MCF 10A (cell line): ENCODE measurements at regions not wholly inside any gene's neighbourhood (a gene's known extent, or its start where the extent isn't known, plus 50 kb on each side); places are given as distances from the start of the nearest gene placed in this dataset.

Experiments
- BruUV-seq: library from RNA; stranded (reverse); fragments of 400-500 nt; replicated peaks from 2 replicates; lab custom pipeline; 2021; lab: Mats Ljungman, UMichigan
- CTCF ChIA-PET: fragments of 300-600 bp; sonication (Branson Sonifier 250); formaldehyde crosslinking; extraction: SDS; loops from one replicate; lab custom pipeline; 2021; ENCODE audit warnings: antibody characterized with exemption, inconsistent platforms; lab: Yijun Ruan, JAX
- POLR2A ChIA-PET: fragments of 300-600, 350-650 bp; sonication (Branson Sonifier 250); formaldehyde crosslinking; extraction: SDS; loops from one replicate; lab custom pipeline; 2020; ENCODE audit warnings: antibody characterized with exemption, inconsistent platforms; lab: Yijun Ruan, JAX
- DNase-seq: peaks from one replicate; pipeline ENCODE4 v3.0.0-alpha.2; 2018; ENCODE audit not compliant: unreplicated experiment
- H3K27ac Mint-ChIP-seq: one replicate; pipeline ENCODE4 v1.8.0; 2022; ENCODE audit warnings: mild to moderate bottlenecking, low read depth, mixed read lengths; ENCODE audit not compliant: unreplicated experiment
- H3K27me3 Mint-ChIP-seq: one replicate; pipeline ENCODE4 v1.8.0; 2022; ENCODE audit warnings: mixed read lengths; ENCODE audit not compliant: insufficient read depth, unreplicated experiment
- H3K36me3 Mint-ChIP-seq: one replicate; pipeline ENCODE4 v1.8.0; 2022; ENCODE audit warnings: mild to moderate bottlenecking, moderate library complexity, mixed read lengths; ENCODE audit not compliant: insufficient read depth, unreplicated experiment
- H3K4me1 Mint-ChIP-seq: one replicate; pipeline ENCODE4 v1.8.0; 2022; ENCODE audit warnings: mixed read lengths; ENCODE audit not compliant: insufficient read depth, unreplicated experiment
- H3K4me3 Mint-ChIP-seq: one replicate; pipeline ENCODE4 v1.8.0; 2022; ENCODE audit warnings: mild to moderate bottlenecking, moderate library complexity, mixed read lengths; ENCODE audit not compliant: unreplicated experiment
- H3K9me3 Mint-ChIP-seq: one replicate; pipeline ENCODE4 v1.8.0; 2022; ENCODE audit warnings: mixed read lengths; ENCODE audit not compliant: unreplicated experiment
- CTCF ChIP-seq: fragments of 200-600 bp; IDR thresholded peaks from one replicate; pipeline ENCODE4 v1.8.0; 2022; ENCODE audit warnings: antibody characterized with exemption, mild to moderate bottlenecking; ENCODE audit not compliant: unreplicated experiment
- intact Hi-C: fragments of 100-400 bp; cut with micrococcal nuclease; formaldehyde crosslinking; loops from 2 replicates; pipeline ENCODE4 v1.14.1; 2022

GRCh38 chr2:40556739-40557138, 104.8 kb upstream of the SLC8A1 start:
- intact Hi-C loops, result loop anchor here (10.0 kb wide), 1 partner anchor 1228 kb away; no protein-coding TSS in a partner anchor
- Mint-ChIP-seq H3K36me3 (no peaks in the 10 kb centered on the region), H3K27me3 (no peaks in the 10 kb centered on the region), H3K4me3 (no peak overlapping the region), H3K27ac (no peak overlapping the region), H3K9me3 (no peaks in the 10 kb centered on the region), H3K4me1 (peaks cover 6% of the 10 kb centered on the region)
- ChIA-PET POLR2A (no interaction called here), CTCF (interaction anchor here (0.5 to 5.9 kb wide), 12 partner anchors 10 to 1225 kb away, joined by 3 to 95 read pairs (median 4); no protein-coding TSS in a partner anchor)
- BruUV-seq, result no TSS peak
- DNase-seq, result no peak
- TF ChIP-seq CTCF, result no peak

GRCh38 chr2:40558761-40559160, 106.9 kb upstream of the SLC8A1 start:
- intact Hi-C loops, result loop anchor here (10.0 kb wide), 1 partner anchor 1226 kb away; no protein-coding TSS in a partner anchor
- DNase-seq, result peak; percentile 49
- POLR2A ChIA-PET, result no interaction called here
- no peak overlapping the region for H3K27ac Mint-ChIP-seq
- CTCF ChIA-PET, result interaction anchor here (0.6 to 5.9 kb wide), 4 partner anchors 155 to 646 kb away, joined by 3 to 95 read pairs (median 4); no protein-coding TSS in a partner anchor
- no peaks in the 10 kb centered on the region for H3K9me3 Mint-ChIP-seq
- TF ChIP-seq CTCF, result no peak
- peaks cover 6% of the 10 kb centered on the region for H3K4me1 Mint-ChIP-seq
- H3K36me3 Mint-ChIP-seq, result no peaks in the 10 kb centered on the region
- H3K4me3 Mint-ChIP-seq, result no peak overlapping the region
- no peaks in the 10 kb centered on the region for H3K27me3 Mint-ChIP-seq
- no TSS peak for BruUV-seq

GRCh38 chr2:40559175-40559574, 107.3 kb upstream of the SLC8A1 start:
- H3K27ac Mint-ChIP-seq, result no peak overlapping the region
- intact Hi-C loops, result loop anchor here (10.0 kb wide), 1 partner anchor 1226 kb away; no protein-coding TSS in a partner anchor
- TF ChIP-seq CTCF, result no peak
- no peaks in the 10 kb centered on the region for H3K36me3 Mint-ChIP-seq
- H3K9me3 Mint-ChIP-seq, result no peaks in the 10 kb centered on the region
- ChIA-PET CTCF (interaction anchor here (5.9 kb wide), 1 partner anchor 647 kb away, joined by 95 read pairs; no protein-coding TSS in a partner anchor), POLR2A (no interaction called here)
- H3K4me1 Mint-ChIP-seq, result peaks cover 6% of the 10 kb centered on the region
- no TSS peak for BruUV-seq
- H3K27me3 Mint-ChIP-seq, result no peaks in the 10 kb centered on the region
- H3K4me3 Mint-ChIP-seq, result no peak overlapping the region
- no peak for DNase-seq

GRCh38 chr2:40564184-40564583, 112.3 kb upstream of the SLC8A1 start:
- CTCF ChIA-PET, result interaction anchor here (0.6 to 4.7 kb wide), 3 partner anchors 9 to 377 kb away, joined by 3 to 26 read pairs (median 5); no protein-coding TSS in a partner anchor
- no TSS peak for BruUV-seq
- H3K27me3 Mint-ChIP-seq, result no peaks in the 10 kb centered on the region
- H3K27ac Mint-ChIP-seq, result no peak overlapping the region
- H3K4me3 Mint-ChIP-seq, result no peak overlapping the region
- no peaks in the 10 kb centered on the region for H3K36me3 Mint-ChIP-seq
- POLR2A ChIA-PET, result interaction anchor here (0.6 kb wide), 1 partner anchor 85 kb away, joined by 3 read pairs; no protein-coding TSS in a partner anchor
- H3K4me1 Mint-ChIP-seq, result no peaks in the 10 kb centered on the region
- intact Hi-C loops, result no loop called here
- no peak for DNase-seq
- H3K9me3 Mint-ChIP-seq, result no peaks in the 10 kb centered on the region
- no peak for TF ChIP-seq CTCF
